ENCODE measurements at regions not wholly inside any gene's neighbourhood (a gene's known extent, or its start where the extent isn't known, plus 50 kb on each side); places are given as distances from the start of the nearest gene placed in this dataset.
"Not testable (repeated sequence)": the region's sequence is repeated elsewhere in the genome, so short reads cannot be mapped to it uniquely, and the experiment has no call there.

DNA sequence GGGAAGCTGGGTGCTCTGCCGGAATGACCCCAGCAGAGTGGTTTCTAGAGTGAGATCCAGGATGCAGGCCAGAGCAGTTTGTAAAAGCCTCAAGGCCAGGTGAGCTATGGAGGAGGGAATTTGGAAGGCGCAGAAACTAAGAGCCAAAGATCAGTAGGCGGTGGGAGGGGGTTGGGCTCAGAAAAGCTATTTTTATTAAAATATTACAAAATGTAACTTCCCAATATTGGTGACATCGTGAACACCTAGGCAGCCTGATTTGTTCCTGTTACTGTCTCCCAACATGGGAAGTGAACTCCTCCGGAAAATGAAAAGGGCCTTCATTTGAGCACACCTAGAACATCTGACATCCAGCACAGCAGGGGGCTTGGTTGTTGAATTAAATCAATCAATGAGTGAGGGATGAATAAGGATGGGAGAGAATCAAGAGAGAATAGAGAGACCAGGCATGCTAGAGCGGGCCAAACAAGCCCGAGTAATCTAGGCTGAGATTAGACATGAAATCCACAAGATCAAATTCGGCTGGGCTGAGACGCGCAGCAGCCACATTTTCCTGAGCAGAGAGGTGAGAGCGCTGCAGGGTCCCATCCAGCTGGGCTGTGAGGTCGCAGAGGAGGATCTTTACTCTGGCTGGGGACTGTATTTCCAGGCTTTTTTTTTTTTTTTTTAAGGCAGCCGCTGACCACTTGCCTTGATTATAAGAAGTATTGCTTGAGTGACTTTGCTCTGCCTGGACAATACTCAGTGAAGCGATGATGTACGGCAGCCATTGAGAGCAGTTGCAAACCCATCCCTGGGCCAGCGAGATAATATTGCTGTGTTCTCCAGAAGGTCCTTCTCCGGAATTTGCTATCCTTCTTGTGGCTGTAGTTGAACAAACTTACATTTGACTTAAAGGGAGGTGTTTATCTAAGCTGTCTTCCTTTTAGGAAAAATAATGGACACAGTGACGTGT lies 178.0 kb upstream of the KL start:
- Mint-ChIP-seq H3K4me1 (peaks cover 35% of the 10 kb centered on the region), H3K4me3 (peak overlapping the region; percentile 40), H3K9me3 (peaks cover 35% of the 10 kb centered on the region), H3K27ac (peak overlapping the region; percentile 96), H3K36me3 (ENCODE audit: low read depth) (peaks cover 14% of the 10 kb centered on the region), H3K27me3 (ENCODE audit: low read depth, poor library complexity) (no peaks in the 10 kb centered on the region)
- no peak for DNase-seq
- no peak for TF ChIP-seq CTCF (IDR thresholded peaks at IDR 0.05)

DNA sequence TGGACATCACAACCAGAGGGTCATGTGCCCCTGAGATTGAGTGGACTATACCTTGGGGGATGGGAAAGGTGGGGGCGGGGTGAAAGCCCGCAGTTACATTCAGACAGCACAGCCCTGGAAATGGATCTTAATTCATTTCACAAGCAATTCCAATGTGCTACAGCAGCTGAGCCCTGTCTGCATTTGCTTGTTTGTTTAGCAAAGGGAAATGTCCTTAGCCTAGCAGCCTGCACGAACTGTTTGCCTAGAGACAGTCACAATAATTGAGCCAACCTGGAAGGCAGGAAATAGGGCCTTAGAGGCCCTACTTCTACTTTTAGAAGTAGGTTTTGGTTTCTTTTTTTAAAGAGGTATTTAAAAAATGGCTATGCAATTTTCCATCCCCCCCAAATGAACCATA lies 177.3 kb upstream of the KL start:
- no peak for DNase-seq
- H3K36me3 Mint-ChIP-seq (ENCODE audit: low read depth) = peaks cover 8% of the 10 kb centered on the region
- no peaks in the 10 kb centered on the region for H3K27me3 Mint-ChIP-seq (ENCODE audit: low read depth, poor library complexity)
- H3K4me3 Mint-ChIP-seq = peak overlapping the region; percentile 15
- no peak for TF ChIP-seq CTCF (IDR thresholded peaks at IDR 0.05)
- H3K9me3 Mint-ChIP-seq = peaks cover 29% of the 10 kb centered on the region
- peak overlapping the region; percentile 96 for H3K27ac Mint-ChIP-seq
- H3K4me1 Mint-ChIP-seq = peaks cover 35% of the 10 kb centered on the region

GRCh38 chr13:32840113-32840512 lies 176.1 kb upstream of the KL start:
- DNase-seq = no peak
- Mint-ChIP-seq H3K36me3 (ENCODE audit: low read depth) (peaks cover 7% of the 10 kb centered on the region), H3K27ac (no peak overlapping the region), H3K27me3 (ENCODE audit: low read depth, poor library complexity) (no peaks in the 10 kb centered on the region), H3K4me3 (no peak overlapping the region), H3K4me1 (peaks cover 35% of the 10 kb centered on the region), H3K9me3 (peaks cover 24% of the 10 kb centered on the region)
- TF ChIP-seq CTCF (IDR thresholded peaks at IDR 0.05) = no peak

DNA sequence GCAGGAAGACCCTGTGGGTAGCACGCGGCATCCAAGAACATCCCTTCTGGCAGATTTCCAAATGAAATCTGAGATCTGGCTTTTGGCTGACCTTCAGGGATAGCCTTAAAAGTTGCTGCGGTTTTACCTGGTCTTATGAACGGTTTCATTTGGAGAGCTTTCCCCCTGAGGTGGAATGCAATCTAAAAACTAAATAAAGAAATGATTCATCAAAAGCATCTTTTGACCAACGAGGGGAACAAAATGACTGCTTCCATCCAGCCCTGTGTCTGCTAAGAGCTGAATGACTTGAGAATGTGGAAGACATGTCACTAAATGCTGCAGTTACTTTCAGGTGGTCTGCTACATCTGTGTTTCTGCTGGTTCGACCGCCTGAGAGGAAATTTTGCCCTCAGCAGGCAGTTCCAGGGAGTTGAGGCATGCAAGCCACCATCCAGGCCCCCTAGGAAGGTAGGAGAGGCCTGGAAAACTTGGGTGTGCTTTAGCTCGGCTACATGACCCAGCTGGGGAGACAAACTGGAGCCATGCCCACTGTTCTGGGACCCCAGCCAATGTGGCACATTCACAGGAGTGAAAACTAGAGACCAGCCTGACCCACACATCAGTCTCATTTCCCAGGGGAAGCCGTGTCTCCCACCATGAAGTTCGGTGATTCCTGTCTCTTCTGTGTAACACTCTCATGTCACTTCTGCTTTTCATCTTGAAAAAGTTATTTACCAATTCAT lies 175.1 kb upstream of the KL start:
- H3K4me3 Mint-ChIP-seq = no peak overlapping the region
- no peaks in the 10 kb centered on the region for H3K27me3 Mint-ChIP-seq (ENCODE audit: low read depth, poor library complexity)
- TF ChIP-seq CTCF (IDR thresholded peaks at IDR 0.05) = no peak
- H3K36me3 Mint-ChIP-seq (ENCODE audit: low read depth) = peaks cover under 1% of the 10 kb centered on the region
- H3K9me3 Mint-ChIP-seq = peaks cover 16% of the 10 kb centered on the region
- H3K4me1 Mint-ChIP-seq = peaks cover 38% of the 10 kb centered on the region
- H3K27ac Mint-ChIP-seq = no peak overlapping the region
- DNase-seq = no peak

GRCh38 chr13:32845952-32846950 lies 170.0 kb upstream of the KL start:
- TF ChIP-seq CTCF (IDR thresholded peaks at IDR 0.05) = no peak
- H3K36me3 Mint-ChIP-seq (ENCODE audit: low read depth) = no peaks in the 10 kb centered on the region
- DNase-seq = no peak
- H3K4me3 Mint-ChIP-seq = peak overlapping the region; percentile 9
- peak overlapping the region; percentile 25 for H3K27ac Mint-ChIP-seq
- H3K27me3 Mint-ChIP-seq (ENCODE audit: low read depth, poor library complexity) = peaks cover 3% of the 10 kb centered on the region
- peaks cover 47% of the 10 kb centered on the region for H3K4me1 Mint-ChIP-seq
- peaks cover 25% of the 10 kb centered on the region for H3K9me3 Mint-ChIP-seq

DNA sequence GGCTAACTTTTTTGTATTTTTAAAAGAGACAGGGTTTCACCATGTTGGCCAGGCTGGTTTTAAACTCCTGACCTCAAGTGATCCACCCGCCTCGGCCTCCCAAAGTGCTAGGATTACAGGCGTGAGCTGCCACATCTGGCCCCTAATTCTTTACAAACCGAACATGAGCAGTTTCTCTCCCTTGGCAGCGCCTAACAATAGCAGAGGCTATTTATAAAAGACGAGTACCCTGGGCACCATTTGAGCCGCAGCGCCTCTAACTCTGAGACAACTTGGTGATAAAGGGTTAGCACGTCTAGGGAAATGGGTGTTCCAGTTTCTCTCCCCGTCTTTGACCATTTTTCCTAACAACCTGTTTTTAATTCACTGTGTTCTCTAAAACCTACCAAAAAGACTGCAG lies 168.2 kb upstream of the KL start:
- H3K27ac Mint-ChIP-seq = peak overlapping the region; percentile 67
- H3K9me3 Mint-ChIP-seq = peaks cover 17% of the 10 kb centered on the region
- not testable (repeated sequence) for H3K27me3 Mint-ChIP-seq (ENCODE audit: low read depth, poor library complexity); H3K4me3 Mint-ChIP-seq; DNase-seq; H3K36me3 Mint-ChIP-seq (ENCODE audit: low read depth)
- H3K4me1 Mint-ChIP-seq = peaks cover 62% of the 10 kb centered on the region

All from nephron progenitor cell (in vitro differentiated cells).